T-helper 1 cell treated with Interleukin-12 subunit alpha and Interleukin-12 subunit beta and Interleukin-4 antibody, amounts not matched to agents 30 ng/mL and 1 ng/mL, for 36 hours (primary cell): ENCODE measurements at regions not wholly inside any gene's neighbourhood (a gene's known extent, or its start where the extent isn't known, plus 50 kb on each side); places are given as distances from the start of the nearest gene placed in this dataset.

Source experiments
- intact Hi-C: fragments of 100-400 bp; cut with micrococcal nuclease; formaldehyde crosslinking; loops from one replicate; pipeline ENCODE4 v1.15.1; 2024

DNA sequence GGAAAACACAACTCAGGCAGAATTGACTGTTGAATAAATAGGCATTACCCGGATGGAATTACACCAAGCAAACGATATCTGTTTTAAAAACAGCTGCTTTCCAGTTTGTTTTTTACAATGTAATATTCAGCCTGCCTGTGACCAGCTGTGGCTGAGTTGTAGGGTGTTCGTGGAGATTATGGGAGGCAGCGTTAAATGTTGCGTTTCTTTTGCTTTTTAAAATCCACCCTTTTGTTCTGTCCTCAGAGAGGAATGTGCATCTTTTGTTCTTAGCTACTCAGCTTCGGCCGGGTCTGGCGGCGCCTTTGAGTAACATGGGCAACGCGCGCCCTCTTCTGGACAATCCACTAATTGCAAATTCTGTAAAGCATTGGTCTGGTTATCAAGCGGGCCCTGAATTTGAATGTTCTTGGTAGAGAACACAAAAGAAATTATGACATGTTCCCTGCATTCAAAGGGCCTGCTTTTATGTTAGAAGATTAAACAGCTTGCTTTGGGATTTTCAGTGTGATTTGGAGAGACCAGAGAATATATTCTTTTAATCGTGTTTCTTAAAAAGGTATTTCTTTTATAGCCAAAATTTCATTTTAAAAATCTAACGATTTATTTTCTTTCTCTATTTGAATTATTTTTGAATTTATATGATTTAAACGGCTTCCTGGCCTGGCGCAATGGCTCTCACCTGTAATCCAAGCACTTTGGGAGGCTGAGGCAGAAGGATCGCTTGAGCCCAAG is 76.3 kb upstream of the TRIM2 start:
- intact Hi-C loops, result loop anchor here (1.0 to 5.0 kb wide), 5 partner anchors 13 to 720 kb away; no protein-coding TSS in a partner anchor

DNA sequence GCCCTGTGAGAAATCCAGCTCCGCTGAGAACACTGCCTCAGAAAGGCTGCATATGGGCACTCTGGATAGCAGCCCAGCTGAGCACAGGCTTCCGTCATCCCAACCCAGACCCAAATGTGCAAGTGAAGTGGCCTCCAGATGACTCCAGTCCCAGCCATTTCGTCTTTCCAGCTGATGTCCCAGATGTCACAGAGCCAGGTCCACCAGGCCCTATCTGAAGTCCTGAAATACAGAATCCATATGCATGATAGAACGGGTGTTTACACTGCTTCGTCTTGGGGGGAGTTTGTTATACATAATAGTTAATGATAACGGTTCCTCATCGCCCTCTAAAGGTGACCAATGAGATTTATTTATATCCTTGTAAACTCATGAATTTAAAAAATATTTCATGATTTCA is 72.6 kb upstream of the TRIM2 start:
- intact Hi-C loops, result no loop called here

DNA sequence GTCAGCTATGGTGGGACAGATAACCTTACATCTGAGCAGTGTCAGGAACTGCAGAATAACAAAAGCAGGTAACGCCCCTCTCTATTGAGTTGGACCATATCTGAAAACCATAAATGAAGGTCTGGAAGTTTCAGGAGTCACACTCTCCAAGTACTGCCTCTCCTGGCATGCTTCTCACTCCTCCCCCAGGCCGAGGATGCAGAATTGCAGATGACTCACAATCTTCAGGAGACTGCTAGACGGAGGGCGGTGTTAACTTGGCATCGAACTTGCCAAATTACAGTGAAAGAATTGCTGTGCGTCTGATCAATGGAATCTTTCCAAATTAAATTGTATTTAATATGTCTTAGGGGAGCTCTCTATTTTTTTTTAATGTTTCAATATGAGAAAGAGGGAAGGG is 67.1 kb upstream of the TRIM2 start:
- intact Hi-C loops, result no loop called here

- intact Hi-C loops, result no loop called here
Observed at GRCh38 chr4:153137677-153138630, 66.3 kb upstream of the TRIM2 start.

DNA sequence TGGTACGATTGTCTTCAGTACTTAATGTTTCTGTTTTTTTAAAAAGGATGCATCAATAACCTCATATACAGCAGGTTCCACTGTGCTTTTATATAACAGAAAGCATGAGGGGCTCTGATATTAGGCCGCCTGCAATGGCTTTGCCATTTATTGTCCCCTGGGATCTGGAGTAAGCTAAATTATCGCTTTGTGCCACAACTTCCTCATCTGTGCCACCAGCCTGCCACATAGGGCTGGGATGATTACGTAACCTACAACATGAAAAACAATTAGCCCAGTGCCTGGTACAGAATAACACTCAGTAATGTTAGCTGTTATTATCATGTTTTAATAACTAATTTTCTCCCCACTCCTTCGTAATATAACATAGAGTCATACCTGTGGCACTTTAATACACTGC is 65.5 kb upstream of the TRIM2 start:
- intact Hi-C loops, result no loop called here

DNA sequence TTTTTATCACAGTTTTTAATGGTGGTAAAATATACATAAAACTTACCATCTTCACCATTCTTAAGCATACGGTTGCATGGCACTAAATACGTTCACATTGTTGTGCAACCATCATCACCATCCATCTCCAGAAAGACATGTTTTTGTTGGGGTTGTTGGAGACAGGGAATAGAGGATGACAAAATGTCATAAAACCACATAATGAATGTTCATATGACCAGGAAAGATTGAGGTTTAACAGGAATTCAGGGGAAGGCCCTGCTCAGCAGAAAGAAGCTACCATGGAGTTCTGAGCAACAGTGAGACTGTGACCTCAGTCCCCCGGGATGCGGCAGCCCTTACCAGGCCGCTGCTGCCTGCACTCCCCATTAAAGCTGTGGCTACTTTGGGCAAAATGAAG is 63.9 kb upstream of the TRIM2 start:
- intact Hi-C loops, result no loop called here

- intact Hi-C loops, result no loop called here
Observed at GRCh38 chr4:153141238-153141637, 63.0 kb upstream of the TRIM2 start.

DNA sequence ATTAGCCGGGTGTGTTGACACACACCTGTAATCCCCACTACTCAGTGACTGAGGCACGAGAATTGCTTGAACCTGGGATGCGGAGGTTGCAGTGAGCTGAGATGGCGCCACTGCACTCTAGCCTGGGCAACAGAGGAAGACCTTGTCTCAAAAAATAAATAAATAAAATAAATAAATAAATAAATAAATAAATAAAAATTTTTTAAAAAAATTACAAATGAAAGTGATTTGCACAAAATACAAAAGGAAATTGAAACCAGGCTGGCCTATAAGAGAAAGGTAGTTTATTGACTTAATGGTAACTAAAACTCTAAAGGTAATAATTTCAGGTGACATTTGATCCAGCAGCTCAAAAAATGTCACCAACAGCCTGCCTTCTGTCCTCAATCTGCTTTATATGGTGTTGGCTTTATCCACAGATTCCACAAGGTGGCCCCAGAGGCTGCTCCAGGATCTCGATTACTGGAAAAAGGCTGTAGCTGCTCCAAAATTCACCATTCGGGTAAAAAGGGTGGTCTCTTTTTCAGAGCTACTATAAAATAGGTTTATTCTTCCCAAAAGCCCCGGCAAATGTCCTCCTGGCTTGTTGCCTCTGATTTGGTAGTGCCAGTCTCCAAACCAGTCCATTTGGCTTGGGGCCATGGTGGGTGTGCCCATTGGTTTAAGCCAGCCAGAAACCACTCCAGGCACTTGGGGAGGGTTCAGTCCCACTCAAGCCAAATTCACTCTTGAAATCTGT is 61.4 kb upstream of the TRIM2 start:
- intact Hi-C loops, result loop anchor here (1.0 kb wide), 6 partner anchors 13 to 607 kb away; partner anchors contain the start of gene MND1

GRCh38 chr4:153143527-153144348 is 60.5 kb upstream of the TRIM2 start:
- intact Hi-C loops, result loop anchor here (1.0 kb wide), 6 partner anchors 13 to 607 kb away; partner anchors contain the start of gene MND1

DNA sequence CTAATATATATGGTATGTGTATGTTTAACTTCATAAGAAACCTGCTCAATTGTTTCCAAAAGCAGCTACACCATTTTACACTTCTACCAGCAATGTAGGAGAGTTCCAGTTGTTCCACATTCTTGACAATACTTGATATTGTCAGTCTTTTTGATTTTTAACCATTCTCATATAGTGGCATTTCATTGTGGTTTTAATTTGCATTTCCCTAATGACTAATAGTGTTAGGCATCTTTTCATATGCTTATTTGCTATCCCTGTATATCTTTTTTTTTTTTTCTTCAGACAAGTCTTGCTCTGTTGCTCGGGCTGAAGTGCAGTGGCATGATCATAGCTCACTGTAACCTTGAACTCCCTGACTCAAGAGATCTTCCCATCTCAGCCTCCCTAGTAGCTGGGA is 58.2 kb upstream of the TRIM2 start:
- intact Hi-C loops, result no loop called here

DNA sequence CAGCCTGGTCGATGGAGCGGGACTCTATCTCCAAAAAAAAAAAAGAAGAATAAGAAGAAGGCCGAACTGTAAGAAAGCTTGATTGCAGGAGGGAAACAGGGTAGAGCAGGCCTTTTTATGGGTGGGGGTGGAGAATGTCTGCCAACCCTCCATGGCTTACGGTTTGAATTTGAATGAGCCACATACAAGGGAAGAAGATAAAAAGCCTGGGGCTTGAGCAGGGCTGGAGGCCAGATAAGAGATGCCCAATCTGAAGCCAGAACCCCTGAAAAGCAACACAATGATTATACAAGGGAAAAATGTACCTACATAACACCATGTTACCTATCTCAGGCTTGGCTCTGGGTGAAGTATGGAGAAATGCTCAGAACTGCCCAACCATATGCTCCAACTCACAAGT is 57.3 kb upstream of the TRIM2 start:
- intact Hi-C loops, result no loop called here

DNA sequence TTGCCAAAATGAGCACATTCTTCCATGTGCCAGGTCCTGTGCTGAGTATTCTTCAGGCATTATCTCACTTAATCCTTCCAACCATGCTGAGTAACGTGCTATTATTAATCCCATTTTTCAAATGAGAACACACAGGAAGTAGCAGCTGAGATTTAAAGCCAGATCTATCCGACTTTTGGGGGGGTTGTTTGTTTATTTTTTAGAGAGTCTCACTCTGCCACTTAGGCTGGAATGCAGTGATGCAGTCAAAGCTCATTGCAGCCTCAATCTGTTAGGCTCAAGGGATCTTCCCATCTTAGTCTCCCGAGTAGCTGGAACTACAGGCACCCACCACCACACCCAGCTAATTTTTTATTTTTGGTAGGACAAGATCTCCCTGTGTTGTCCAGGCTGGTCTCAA is 55.5 kb upstream of the TRIM2 start:
- intact Hi-C loops, result no loop called here

DNA sequence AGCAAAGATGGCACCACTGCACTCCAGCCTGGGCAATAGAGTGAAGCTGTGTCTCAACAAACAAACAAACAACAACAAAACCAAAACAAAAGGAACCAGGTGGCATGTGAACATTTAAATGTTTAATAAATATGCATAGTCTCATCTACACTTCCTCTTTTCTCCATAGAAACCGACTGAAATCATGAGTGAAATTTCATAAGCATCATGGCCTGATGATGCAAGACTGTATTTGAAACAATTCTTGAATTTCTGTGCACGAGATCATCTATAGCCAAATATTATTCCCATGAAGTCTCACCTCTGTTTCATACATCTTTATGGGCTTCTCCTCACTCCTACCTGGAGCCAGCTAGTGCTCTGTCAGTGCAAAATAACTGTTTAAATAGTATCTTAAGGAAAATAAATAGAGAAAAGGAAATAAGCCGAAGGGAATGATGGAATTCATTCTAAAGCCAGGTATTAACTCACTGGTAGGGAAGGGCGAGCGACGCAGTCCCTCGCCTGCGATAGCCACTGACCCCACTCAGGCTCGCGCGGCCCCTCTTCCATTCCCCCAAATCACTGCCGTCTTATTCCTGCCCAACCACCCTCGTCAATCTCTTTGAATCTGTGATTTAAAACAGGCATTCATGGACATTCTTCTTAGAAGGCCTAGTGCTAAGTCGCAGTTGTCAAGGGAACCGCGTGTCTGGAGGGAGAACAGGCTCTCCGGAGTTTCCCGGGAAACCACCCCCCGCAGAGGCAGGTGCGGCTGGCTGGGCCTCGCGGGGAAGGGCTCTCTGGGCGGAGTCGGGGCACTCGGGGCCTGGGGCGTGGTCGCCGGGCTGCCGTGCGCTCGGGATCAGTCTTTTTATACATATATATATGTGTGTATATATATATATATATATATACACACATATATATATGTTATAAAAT is 52.4 kb upstream of the TRIM2 start:
- intact Hi-C loops, result loop anchor here (2.0 to 5.0 kb wide), 3 partner anchors 17 to 316 kb away; partner anchors contain the start of gene TMEM131L

- intact Hi-C loops, result loop anchor here (1.0 to 5.0 kb wide), 6 partner anchors 18 to 373 kb away; partner anchors contain the start of genes ARFIP1, TIGD4 and TMEM131L
Observed at GRCh38 chr4:153152501-153153338, 51.5 kb upstream of the TRIM2 start.

- intact Hi-C loops, result loop anchor here (1.0 to 5.0 kb wide), 6 partner anchors 19 to 374 kb away; partner anchors contain the start of genes ARFIP1, TIGD4 and TMEM131L
Observed at GRCh38 chr4:153153339-153153871, 50.8 kb upstream of the TRIM2 start.

DNA sequence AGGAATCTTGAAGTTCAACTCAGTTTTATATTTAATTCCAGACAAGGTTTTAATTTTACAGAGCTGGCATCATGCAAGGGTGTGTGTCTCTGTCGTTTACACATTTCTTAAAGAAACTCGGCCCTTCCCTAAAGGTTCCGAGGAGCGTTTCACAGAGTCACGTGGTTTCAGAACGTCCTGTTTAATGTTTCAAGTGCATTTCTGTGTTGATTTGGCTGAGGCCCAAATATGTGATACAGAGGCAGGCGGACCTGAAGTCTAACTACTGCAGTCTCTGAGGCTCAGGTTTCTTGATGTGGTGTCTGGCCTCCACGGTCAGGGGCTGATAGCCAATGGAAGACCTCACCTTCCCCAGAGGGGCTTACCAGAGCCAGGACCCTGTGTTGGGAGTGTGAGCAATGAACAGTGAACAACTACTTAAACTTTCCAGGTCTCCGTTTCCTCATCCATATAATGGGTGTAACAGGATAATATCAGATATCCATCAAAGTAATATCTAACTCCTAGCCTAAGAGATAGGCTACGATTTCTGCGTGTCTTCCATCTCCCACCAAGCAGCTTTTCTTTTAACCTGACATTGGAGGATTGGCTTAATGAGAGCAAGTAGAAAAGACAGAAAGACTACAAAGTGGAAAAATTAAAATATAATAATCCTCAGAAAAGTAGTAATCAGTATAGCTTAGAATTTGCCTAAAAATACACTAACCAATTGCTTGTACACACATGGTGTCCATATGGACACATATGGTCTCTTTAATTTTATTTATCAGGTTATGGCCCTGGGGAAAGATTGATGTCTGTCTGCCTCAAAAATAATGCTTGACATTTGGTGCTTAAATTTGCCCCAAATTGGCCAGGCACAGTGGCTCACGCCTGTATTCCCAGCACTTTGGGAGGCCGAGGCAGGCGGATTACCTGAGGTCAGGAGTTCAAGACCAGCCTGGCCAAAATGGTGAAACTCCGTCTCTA is 50.0 kb upstream of the TRIM2 start:
- intact Hi-C loops, result loop anchor here (5.0 kb wide), 2 partner anchors 278 to 313 kb away; partner anchors contain the start of gene TMEM131L
